H9 (cell line): ENCODE measurements at regions not wholly inside any gene's neighbourhood (a gene's known extent, or its start where the extent isn't known, plus 50 kb on each side); places are given as distances from the start of the nearest gene placed in this dataset.

ENCODE experiments used
- DNase-seq: peaks from one replicate; pipeline ENCODE4 v3.0.0-alpha.2; 2017
- H2AFZ ChIP-seq: one replicate; pipeline ENCODE4 v1.6.1; 2013; ENCODE audit warnings: mild to moderate bottlenecking, low read length, control low read depth, moderate library complexity
- H2AK5ac ChIP-seq: 2 replicates; pipeline ENCODE4 v1.6.1; 2013; ENCODE audit warnings: low read length, control low read depth, mixed read lengths; ENCODE audit not compliant: insufficient read length
- H2BK120ac ChIP-seq: one replicate; pipeline ENCODE4 v1.6.1; 2013; ENCODE audit warnings: low read depth, mild to moderate bottlenecking, low read length, control low read depth, inconsistent platforms; ENCODE audit not compliant: poor library complexity, severe bottlenecking
- H2BK12ac ChIP-seq: 2 replicates; pipeline ENCODE4 v1.6.1; 2013; ENCODE audit warnings: low read length, control low read depth, mixed read lengths, low read depth; ENCODE audit not compliant: insufficient read length
- H2BK15ac ChIP-seq: 2 replicates; pipeline ENCODE4 v1.6.1; 2013; ENCODE audit warnings: low read depth, low read length, control low read depth
- H2BK20ac ChIP-seq: one replicate; pipeline ENCODE4 v1.6.1; 2013; ENCODE audit warnings: low read depth, mild to moderate bottlenecking, low read length, control low read depth, inconsistent platforms; ENCODE audit not compliant: poor library complexity, severe bottlenecking
- H2BK5ac ChIP-seq: 2 replicates; pipeline ENCODE4 v1.6.1; 2013; ENCODE audit warnings: low read length, control low read depth, mixed read lengths; ENCODE audit not compliant: insufficient read length
- H3K14ac ChIP-seq: 2 replicates; pipeline ENCODE4 v1.6.1; 2013; ENCODE audit warnings: low read length, control low read depth; ENCODE audit not compliant: insufficient read depth
- H3K18ac ChIP-seq: 2 replicates; pipeline ENCODE4 v1.6.1; 2013; ENCODE audit warnings: low read depth, mild to moderate bottlenecking, mixed read lengths, low read length, control low read depth; ENCODE audit not compliant: insufficient read length
- H3K23ac ChIP-seq: 2 replicates; pipeline ENCODE4 v1.6.1; 2013; ENCODE audit warnings: low read length, control low read depth, mixed read lengths, low read depth; ENCODE audit not compliant: insufficient read length
- H3K23me2 ChIP-seq: 2 replicates; pipeline ENCODE4 v1.6.1; 2013; ENCODE audit warnings: low read depth, mild to moderate bottlenecking, mixed read lengths, low read length, control low read depth; ENCODE audit not compliant: insufficient read length, poor library complexity, severe bottlenecking
- H3K27ac ChIP-seq: 2 replicates; pipeline ENCODE4 v1.5.1; 2013; ENCODE audit warnings: low read length, control low read depth, mixed read lengths, low read depth; ENCODE audit not compliant: insufficient read length
- H3K27me3 ChIP-seq: 2 replicates; pipeline ENCODE4 v1.6.1; 2013; ENCODE audit warnings: low read length, control low read depth, inconsistent platforms; ENCODE audit not compliant: insufficient read depth
- H3K4ac ChIP-seq: 2 replicates; pipeline ENCODE4 v1.6.1; 2013; ENCODE audit warnings: low read depth, mild to moderate bottlenecking, control low read depth, inconsistent platforms, low read length, moderate library complexity
- H3K4me1 ChIP-seq: 2 replicates; pipeline ENCODE4 v1.6.1; 2013; ENCODE audit warnings: low read length, control low read depth, inconsistent platforms; ENCODE audit not compliant: insufficient read depth
- H3K4me2 ChIP-seq: 2 replicates; pipeline ENCODE4 v1.6.1; 2013; ENCODE audit warnings: low read length, control low read depth, mixed read lengths; ENCODE audit not compliant: insufficient read length, insufficient read depth
- H3K56ac ChIP-seq: 2 replicates; pipeline ENCODE4 v1.6.1; 2013; ENCODE audit warnings: low read depth, mild to moderate bottlenecking, mixed read lengths, low read length, control low read depth; ENCODE audit not compliant: insufficient read length
- H3K79me1 ChIP-seq: 2 replicates; pipeline ENCODE4 v1.6.1; 2013; ENCODE audit warnings: low read depth, mild to moderate bottlenecking, moderate library complexity, low read length, control low read depth, inconsistent platforms; ENCODE audit not compliant: insufficient read depth, poor library complexity, severe bottlenecking
- H3K79me2 ChIP-seq: 2 replicates; pipeline ENCODE4 v1.6.1; 2013; ENCODE audit warnings: low read length, control low read depth, inconsistent platforms; ENCODE audit not compliant: insufficient read depth
- H3K9ac ChIP-seq: 2 replicates; pipeline ENCODE4 v1.6.1; 2013; ENCODE audit warnings: low read length, control low read depth, mixed read lengths; ENCODE audit not compliant: insufficient read length; ENCODE audit errors: extremely low read depth
- H3K9me3 ChIP-seq: one replicate; pipeline ENCODE4 v1.6.1; 2013; ENCODE audit warnings: low read depth, low read length, inconsistent platforms; ENCODE audit not compliant: control insufficient read depth
- H3T11ph ChIP-seq: one replicate; pipeline ENCODE4 v1.6.1; 2013; ENCODE audit warnings: mild to moderate bottlenecking, low read length, control low read depth, inconsistent platforms
- H4K20me1 ChIP-seq: one replicate; pipeline ENCODE4 v1.6.1; 2013; ENCODE audit not compliant: control insufficient read depth, insufficient read length, insufficient read depth
- H4K5ac ChIP-seq: 2 replicates; pipeline ENCODE4 v1.6.1; 2013; ENCODE audit warnings: low read depth, mild to moderate bottlenecking, mixed read lengths, low read length, control low read depth; ENCODE audit not compliant: insufficient read length
- H4K8ac ChIP-seq: replicated peaks from 2 replicates; pipeline ENCODE4 v1.6.1; 2013; ENCODE audit warnings: low read length, control low read depth, mixed read lengths, low read depth; ENCODE audit not compliant: insufficient read length
- H4K91ac ChIP-seq: 2 replicates; pipeline ENCODE4 v1.6.1; 2013; ENCODE audit warnings: low read depth, mild to moderate bottlenecking, moderate library complexity, mixed read lengths, low read length, control low read depth; ENCODE audit not compliant: insufficient read length
- H3K27ac Mint-ChIP-seq, 3 experiments: 2 replicates in 2 of 3; 3 replicates in 1 of 3; pipeline ENCODE4 v1.8.0; 2020 to 2021; ENCODE audit warnings: mixed read lengths in 3 of 3, mild to moderate bottlenecking in 1 of 3, moderate library complexity in 1 of 3
- H3K27me3 Mint-ChIP-seq: 2 replicates; pipeline ENCODE4 v1.8.0; 2021; ENCODE audit warnings: low read depth, mild to moderate bottlenecking, moderate library complexity, mixed read lengths
- H3K36me3 Mint-ChIP-seq, 3 experiments: 2 replicates in 2 of 3; 3 replicates in 1 of 3; pipeline ENCODE4 v1.8.0; 2020 to 2021; ENCODE audit warnings: low read depth in 3 of 3, mixed read lengths in 3 of 3; ENCODE audit not compliant: insufficient read depth in 1 of 3
- H3K4me1 Mint-ChIP-seq, 2 experiments: 2 replicates each; pipeline ENCODE4 v1.8.0; 2020; ENCODE audit warnings: mixed read lengths in 2 of 2
- H3K4me3 Mint-ChIP-seq, 2 experiments: 2 replicates in 1 of 2; 3 replicates in 1 of 2; pipeline ENCODE4 v1.8.0; 2020 to 2021; ENCODE audit warnings: mild to moderate bottlenecking in 2 of 2, mixed read lengths in 2 of 2, moderate library complexity in 1 of 2
- H3K9me3 Mint-ChIP-seq, 2 experiments: 2 replicates in 1 of 2; 3 replicates in 1 of 2; pipeline ENCODE4 v1.8.0; 2020; ENCODE audit warnings: mild to moderate bottlenecking in 2 of 2, mixed read lengths in 2 of 2, moderate library complexity in 1 of 2
- CTCF ChIP-seq: fragments of 200-600 bp; sonication (generic); conservative IDR thresholded peaks from 3 replicates; pipeline ENCODE4 v1.8.0; 2021; ENCODE audit warnings: antibody characterized with exemption, mild to moderate bottlenecking
- WGBS: extraction: QIAGEN DNeasy Blood & Tissue Kit; methylation state at CpG from one replicate; pipeline ENCODE4 v1.1.7; 2013; ENCODE audit warnings: missing lambda C conversion rate, low lambda C conversion rate, mixed read lengths; ENCODE audit not compliant: insufficient read length; ENCODE audit errors: extremely low coverage; 5-methylcytosine and 5-hydroxymethylcytosine counted together

DNA sequence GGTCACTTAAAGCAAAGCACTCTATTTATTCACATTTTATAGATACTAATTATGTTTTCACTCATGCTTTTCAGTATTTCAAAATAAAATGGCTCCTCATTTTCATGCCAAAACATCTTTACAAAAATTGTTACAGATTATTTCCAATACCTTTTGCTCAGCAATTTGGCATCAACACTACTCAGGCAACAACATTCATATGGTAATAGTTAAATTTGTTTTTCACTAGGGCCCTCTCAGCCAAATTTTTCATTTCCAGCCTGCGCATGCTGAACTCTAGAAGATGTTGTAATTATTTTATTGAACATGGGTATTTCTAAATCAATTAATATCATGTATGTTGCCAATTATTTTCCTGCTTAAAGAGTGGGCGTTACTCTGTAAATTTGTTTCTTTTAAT lies 225.6 kb downstream of the ANTXR2 start:
- Mint-ChIP-seq H3K4me3 (no peak overlapping the region), H3K27ac (no peak overlapping the region), H3K9me3 (peaks cover under 1 to 12% of the 10 kb centered on the region in 2 experiments; a peak in 4 of 5 replicates), H3K27me3 (no peaks in the 10 kb centered on the region), H3K4me1 (peaks cover 7 to 13% of the 10 kb centered on the region in 2 experiments; a peak in 3 of 4 replicates), H3K36me3 (peaks cover 0 to 9% (median 0%) of the 10 kb centered on the region in 3 experiments; a peak in 1 of 7 replicates)
- no CpG with 5 or more reads among the region's 2 CpGs for WGBS
- TF ChIP-seq CTCF = no peak
- no peak overlapping the region for H3K4ac ChIP-seq
- H3K27me3 ChIP-seq = no peaks in the 10 kb centered on the region
- H3K27ac ChIP-seq = no peak overlapping the region
- no peak overlapping the region for H3K23ac ChIP-seq
- no peaks in the 10 kb centered on the region for H3K79me2 ChIP-seq
- H4K5ac ChIP-seq = no peak overlapping the region
- H4K20me1 ChIP-seq = no peaks in the 10 kb centered on the region
- no peaks in the 10 kb centered on the region for H3K9me3 ChIP-seq
- H3K18ac ChIP-seq = no peak overlapping the region
- H3K56ac ChIP-seq = no peak overlapping the region
- no peak overlapping the region for H2BK15ac ChIP-seq
- H3K79me1 ChIP-seq = no peaks in the 10 kb centered on the region
- H3K4me2 ChIP-seq = no peak overlapping the region
- no peak overlapping the region for H3K9ac ChIP-seq
- no peak overlapping the region for H2BK120ac ChIP-seq
- DNase-seq = no peak
- H2BK5ac ChIP-seq = no peak overlapping the region
- no peak overlapping the region for H2AFZ ChIP-seq
- no peaks in the 10 kb centered on the region for H3K23me2 ChIP-seq
- H2AK5ac ChIP-seq = no peak overlapping the region
- H3K14ac ChIP-seq = no peak overlapping the region
- H2BK20ac ChIP-seq = no peak overlapping the region
- H4K8ac ChIP-seq = no peak overlapping the region
- peaks cover 2% of the 10 kb centered on the region; the same call in 1 of the 2 replicates for H3K4me1 ChIP-seq
- no peak overlapping the region for H4K91ac ChIP-seq
- no peak overlapping the region for H3T11ph ChIP-seq
- H2BK12ac ChIP-seq = no peak overlapping the region
